ENCODE measurements at regions not wholly inside any gene's neighbourhood (a gene's known extent, or its start where the extent isn't known, plus 50 kb on each side); places are given as distances from the start of the nearest gene placed in this dataset.

GRCh38 chr6:118750143-118750542, 98.8 kb upstream of the CEP85L start:
- Histone ChIP-seq H3K27ac (no peak overlapping the region), H3K27me3 (no peaks in the 10 kb centered on the region), H3K4me3 (no peak overlapping the region), H3K9me3 (no peaks in the 10 kb centered on the region), H3K4me1 (peaks cover 11% of the 10 kb centered on the region), H3K36me3 (replicated peaks in 1 of 2; ENCODE audit: insufficient read depth in 1 of 2, low read depth in 2 of 2) (no peaks in the 10 kb centered on the region)
- intact Hi-C loops (cut with DNase I): no loop called here
- no peak for DNase-seq
- no peak for TF ChIP-seq POLR2A (IDR thresholded peaks at IDR 0.05)
- TF ChIP-seq, protein P1, sequence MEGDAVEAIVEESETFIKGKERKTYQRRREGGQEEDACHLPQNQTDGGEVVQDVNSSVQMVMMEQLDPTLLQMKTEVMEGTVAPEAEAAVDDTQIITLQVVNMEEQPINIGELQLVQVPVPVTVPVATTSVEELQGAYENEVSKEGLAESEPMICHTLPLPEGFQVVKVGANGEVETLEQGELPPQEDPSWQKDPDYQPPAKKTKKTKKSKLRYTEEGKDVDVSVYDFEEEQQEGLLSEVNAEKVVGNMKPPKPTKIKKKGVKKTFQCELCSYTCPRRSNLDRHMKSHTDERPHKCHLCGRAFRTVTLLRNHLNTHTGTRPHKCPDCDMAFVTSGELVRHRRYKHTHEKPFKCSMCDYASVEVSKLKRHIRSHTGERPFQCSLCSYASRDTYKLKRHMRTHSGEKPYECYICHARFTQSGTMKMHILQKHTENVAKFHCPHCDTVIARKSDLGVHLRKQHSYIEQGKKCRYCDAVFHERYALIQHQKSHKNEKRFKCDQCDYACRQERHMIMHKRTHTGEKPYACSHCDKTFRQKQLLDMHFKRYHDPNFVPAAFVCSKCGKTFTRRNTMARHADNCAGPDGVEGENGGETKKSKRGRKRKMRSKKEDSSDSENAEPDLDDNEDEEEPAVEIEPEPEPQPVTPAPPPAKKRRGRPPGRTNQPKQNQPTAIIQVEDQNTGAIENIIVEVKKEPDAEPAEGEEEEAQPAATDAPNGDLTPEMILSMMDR (IDR thresholded peaks at IDR 0.05): no peak
- WGBS, 2 donors: 86 to 95% methylated on average over 2 of the region's 2 CpGs
- no peak for ATAC-seq

GRCh38 chr6:118748311-118749062, 97.1 kb upstream of the CEP85L start:
- Histone ChIP-seq H3K4me3 (no peak overlapping the region), H3K27ac (peak overlapping the region; percentile 53 to 70 (median 54))

DNA sequence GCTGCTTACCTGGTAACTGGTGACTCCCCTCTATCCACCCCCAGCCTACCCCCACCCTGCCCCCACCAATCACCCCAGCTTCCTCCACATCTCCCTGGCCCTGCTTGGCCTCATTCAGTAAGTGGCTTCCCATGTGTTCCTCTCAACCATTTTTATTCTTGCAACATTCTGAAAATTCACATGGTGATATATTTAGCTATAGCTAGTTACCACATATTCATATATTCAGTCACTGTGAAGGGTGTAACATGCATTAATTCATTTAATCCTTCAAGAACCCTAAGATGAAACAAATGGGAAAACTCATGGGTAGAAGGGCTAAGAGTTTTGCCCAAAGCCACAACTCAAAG, 95.4 kb upstream of the CEP85L start:
- Histone ChIP-seq H3K27me3 (no peaks in the 10 kb centered on the region), H3K4me1 (peaks cover 11% of the 10 kb centered on the region), H3K9me3 (no peaks in the 10 kb centered on the region), H3K27ac (no peak overlapping the region), H3K36me3 (replicated peaks in 1 of 2; ENCODE audit: insufficient read depth in 1 of 2, low read depth in 2 of 2) (no peaks in the 10 kb centered on the region), H3K4me3 (no peak overlapping the region)
- TF ChIP-seq, protein P1 (IDR thresholded peaks at IDR 0.05): no peak
- TF ChIP-seq POLR2A (IDR thresholded peaks at IDR 0.05): no peak
- ATAC-seq (no peak), DNase-seq (no peak)
- intact Hi-C loops (cut with DNase I): no loop called here

More at GRCh38 chr6:118748311-118749062, 97.1 kb upstream of the CEP85L start:
- Histone ChIP-seq H3K27me3 (no peaks in the 10 kb centered on the region), H3K4me1 (peaks cover 11% of the 10 kb centered on the region), H3K9me3 (no peaks in the 10 kb centered on the region), H3K36me3 (replicated peaks in 1 of 2; ENCODE audit: insufficient read depth in 1 of 2, low read depth in 2 of 2) (no peaks in the 10 kb centered on the region)
- TF ChIP-seq, protein P1 (IDR thresholded peaks at IDR 0.05): no peak
- TF ChIP-seq POLR2A (IDR thresholded peaks at IDR 0.05): no peak
- intact Hi-C loops (cut with DNase I): no loop called here
- DNase-seq: peak; percentile 27 to 62 (median 46)
- WGBS, 2 donors: 33 to 41% methylated on average over 9 of the region's 9 CpGs
- peak; percentile 80 for ATAC-seq

GRCh38 chr6:118746145-118746824, 94.9 kb upstream of the CEP85L start:
- Histone ChIP-seq H3K36me3 (replicated peaks in 1 of 2; ENCODE audit: insufficient read depth in 1 of 2, low read depth in 2 of 2) (no peaks in the 10 kb centered on the region), H3K27me3 (no peaks in the 10 kb centered on the region), H3K9me3 (no peaks in the 10 kb centered on the region), H3K27ac (peak overlapping the region in 1 of 4 donors; percentile 1), H3K4me1 (peaks cover 11% of the 10 kb centered on the region), H3K4me3 (no peak overlapping the region)
- 65 to 87% methylated on average over 6 of the region's 6 CpGs for WGBS, 2 donors
- DNase-seq (peak in 1 of 4 donors; percentile 44), ATAC-seq (no peak)
- intact Hi-C loops (cut with DNase I): no loop called here
- no peak for TF ChIP-seq POLR2A (IDR thresholded peaks at IDR 0.05)
- TF ChIP-seq, protein P1 (IDR thresholded peaks at IDR 0.05): no peak
